Superior temporal gyrus (tissue), 1 donor: ENCODE measurements at regions not wholly inside any gene's neighbourhood (a gene's known extent, or its start where the extent isn't known, plus 50 kb on each side); places are given as distances from the start of the nearest gene placed in this dataset.

ENCODE experiments used
- DNase-seq: peaks from one replicate; pipeline ENCODE4 v3.0.0-alpha.2; 2016; ENCODE audit errors: extremely low spot score

DNA sequence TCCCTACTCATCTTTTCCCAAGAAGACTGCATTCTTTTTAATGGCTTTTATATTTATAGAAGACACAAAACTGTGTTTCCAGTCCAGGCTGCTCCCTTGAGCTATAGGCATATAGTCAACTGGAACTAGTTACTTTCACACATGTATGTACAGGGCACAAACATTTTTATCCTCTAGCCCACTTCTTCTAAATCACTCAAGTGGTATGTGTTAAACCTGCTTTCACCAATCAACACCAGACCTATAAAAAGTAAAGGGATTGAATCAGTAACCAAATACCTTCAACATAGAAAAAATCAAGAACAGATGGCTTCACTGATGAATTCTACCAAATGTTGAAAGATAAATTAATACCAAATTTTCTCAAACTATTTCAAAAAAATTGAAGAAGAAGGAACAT is 584.2 kb upstream of the SLITRK1 start:
- no peak for DNase-seq

DNA sequence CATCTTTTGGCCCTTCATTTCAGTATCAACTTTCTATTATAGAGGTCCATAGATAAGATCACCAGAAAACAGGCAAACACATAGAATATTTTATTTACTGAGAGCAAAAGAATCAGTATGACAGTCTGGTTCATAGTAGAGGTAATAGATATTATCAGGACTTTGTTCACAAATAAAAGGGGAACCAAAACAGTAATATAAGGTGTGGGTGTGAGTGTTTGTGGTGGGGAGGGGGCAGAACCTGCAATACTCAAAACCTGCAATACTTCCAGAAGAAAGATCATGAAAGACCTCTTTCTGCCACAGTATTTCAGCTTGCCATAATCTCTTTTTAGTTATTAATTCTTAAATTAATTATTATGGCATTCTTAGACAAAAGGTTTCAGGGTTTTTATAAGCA is 578.7 kb upstream of the SLITRK1 start:
- no peak for DNase-seq

DNA sequence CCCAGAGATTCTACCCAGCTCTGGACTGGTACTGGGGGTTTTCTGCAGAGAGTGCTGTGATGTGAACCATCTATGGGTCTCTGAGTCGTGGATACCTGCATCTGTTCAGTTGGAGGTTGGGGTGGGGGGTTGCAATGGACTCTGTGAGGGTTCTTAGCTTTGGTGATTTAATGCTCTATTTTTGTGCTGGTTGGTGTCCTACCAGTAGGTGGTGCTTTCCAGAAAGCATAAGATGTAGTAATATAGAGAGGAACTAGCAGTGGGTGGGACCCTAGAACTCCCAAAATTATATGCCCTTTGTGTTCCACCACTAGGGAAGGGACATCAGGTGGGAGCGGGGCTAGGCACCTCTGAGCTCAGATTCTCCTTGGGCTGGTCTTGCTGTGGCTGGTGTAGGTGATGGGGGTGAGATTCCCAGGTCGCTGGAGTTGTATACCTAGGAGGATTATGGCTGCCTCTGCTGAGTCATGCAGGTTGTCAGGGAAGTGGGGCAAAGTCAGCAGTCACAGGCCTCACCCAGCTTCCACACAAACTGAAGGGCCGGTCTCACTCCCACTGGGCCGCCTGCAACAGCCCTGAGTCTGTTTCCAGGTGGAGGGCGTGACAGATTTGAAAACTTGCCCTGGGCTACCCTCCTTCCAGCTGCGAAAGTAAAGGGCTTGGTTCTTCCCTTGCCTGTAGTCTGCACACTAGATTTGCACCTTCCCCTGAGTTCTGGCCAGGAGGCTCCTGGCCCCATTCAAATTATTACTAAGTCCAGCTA is 573.0 kb upstream of the SLITRK1 start:
- no peak for DNase-seq

DNA sequence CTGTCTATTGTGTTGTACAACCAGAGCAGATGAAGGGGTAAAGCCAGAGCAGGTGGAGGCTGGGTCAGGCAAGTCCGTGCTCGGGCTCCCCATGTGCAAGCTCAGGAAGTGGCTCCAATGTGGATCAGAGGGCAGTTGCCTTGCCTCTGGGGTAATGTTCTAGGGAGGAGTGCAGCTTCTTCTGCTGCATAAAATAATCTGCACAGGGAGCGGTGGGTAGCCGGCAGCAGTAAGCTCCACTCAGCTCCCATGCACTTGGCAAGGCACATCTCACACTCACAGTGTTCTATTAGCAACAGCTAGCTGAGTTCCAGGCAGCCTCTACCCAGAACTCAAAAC is 565.3 kb upstream of the SLITRK1 start:
- no peak for DNase-seq

DNA sequence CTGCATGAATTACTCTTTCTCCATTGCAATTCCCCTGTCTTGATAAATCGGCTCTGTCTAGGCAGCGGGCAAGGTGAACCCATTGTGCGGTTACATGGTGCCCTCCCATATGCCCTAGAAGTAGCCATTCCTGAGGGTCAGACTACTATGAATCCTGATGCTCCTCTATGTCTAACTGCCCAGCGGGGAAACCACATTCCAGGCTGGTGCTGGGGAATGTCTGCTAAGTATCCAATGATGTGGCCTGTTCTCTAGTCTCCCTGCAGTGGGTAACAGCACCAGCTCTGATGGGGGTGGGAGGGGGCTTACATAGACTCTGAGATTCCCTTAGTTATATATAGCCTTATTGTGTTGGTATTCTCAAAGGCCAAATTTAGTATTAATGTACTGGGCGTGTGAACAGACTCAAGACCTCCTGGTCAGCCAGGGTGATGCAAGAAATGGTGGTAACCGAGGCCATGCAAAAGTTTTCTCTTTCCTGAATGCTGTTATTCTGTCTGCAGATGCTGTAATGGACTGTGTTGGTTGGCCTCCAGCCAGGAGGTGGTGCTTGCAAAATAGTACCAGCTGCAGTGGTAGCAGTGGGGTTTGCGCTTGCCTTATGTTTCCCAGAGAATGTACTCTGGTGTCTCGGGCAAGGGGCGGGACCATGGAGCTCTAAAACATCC is 564.8 kb upstream of the SLITRK1 start:
- DNase-seq: no peak

DNA sequence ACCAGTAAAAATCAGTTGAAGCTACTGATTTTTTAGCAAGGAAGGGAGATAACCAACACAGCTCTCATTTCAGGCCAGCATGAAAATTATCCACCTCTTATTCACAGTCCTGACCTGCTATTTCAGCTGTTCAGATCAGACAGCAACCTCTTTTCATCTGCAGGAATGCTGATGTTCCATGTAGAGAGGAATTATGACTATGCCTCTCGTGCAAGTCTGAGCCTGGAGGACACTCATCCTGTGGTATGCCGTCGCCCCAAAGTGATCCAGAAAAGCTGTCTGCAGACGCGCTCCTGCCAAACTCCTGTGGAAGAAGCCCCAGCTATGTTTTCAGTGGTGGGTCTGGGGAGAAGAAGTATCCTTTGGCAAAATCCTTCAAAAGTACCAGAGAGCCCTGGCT is 563.5 kb upstream of the SLITRK1 start:
- no peak for DNase-seq

DNA sequence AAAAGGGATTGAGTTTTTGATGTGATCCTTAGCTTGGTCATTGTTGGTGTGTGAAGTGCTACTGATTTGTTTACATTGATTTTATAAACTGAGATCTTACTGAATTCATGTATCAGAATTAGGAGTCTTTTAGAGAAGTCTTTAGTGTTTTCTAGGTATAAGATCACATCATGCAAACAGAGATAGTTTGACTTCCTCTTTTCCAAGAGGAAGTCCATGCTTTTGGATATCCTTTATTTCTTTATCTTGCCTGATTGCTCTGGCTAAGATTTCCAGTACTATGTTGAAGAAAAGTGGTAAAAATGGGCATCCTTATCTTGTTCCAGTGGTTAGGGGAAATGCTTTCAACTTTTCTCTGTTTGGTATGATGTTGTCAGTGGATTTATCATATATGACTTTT is 561.2 kb upstream of the SLITRK1 start:
- no peak for DNase-seq

DNA sequence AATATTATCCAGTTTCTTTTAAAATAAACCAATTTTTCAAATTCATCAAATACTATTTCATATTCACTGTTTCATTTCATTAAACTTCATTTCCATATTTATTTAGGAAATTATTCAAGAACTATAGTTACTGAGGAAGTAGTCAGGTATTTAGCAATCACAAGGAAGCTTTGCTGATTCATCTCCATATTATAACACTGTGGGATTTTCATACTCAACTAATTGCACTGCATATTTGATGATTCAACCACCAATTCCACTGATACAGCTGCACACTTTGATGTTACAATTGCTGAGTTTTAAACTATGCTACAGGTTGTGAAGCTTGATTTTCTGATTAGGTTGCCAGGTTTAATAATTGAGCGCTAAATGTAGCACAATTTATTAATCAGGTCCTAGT is 556.8 kb upstream of the SLITRK1 start:
- no peak for DNase-seq

DNA sequence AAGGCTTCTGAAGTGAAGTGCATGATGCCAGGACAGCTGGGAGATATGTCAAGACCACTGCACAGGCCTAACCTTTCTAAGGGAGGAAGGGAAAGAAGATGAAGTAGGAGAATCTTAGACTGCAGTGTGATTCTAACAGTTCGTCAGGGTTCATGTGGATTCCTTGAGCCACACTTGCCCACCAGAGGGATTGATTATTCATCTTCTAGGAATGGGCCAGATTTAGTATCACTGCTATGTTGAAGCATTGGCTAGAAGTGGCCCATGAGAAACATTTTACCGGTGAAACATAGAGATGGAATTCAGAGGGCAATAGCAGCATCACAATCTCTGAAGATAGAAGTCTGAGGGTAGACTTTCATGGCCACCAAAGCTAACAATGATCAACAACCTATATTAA is 550.8 kb upstream of the SLITRK1 start:
- no peak for DNase-seq

DNA sequence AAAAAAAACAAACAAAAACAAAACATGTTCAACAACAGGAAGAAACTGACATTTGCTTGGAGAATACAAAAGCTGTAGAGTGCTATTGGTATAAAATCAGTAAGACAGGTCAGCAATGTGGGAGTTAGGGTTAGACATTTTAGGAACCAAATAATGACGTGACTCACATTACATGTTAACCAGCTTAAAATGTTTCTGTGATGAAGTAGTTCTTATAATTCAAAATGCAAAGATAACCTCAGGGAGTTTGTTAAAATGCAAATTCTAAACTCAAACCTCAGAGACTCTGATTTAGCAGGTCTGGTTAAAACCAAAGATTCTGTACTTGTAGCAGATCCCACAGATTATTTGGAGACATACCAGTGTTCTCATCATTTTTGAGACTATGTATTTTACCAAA is 549.4 kb upstream of the SLITRK1 start:
- no peak for DNase-seq

DNA sequence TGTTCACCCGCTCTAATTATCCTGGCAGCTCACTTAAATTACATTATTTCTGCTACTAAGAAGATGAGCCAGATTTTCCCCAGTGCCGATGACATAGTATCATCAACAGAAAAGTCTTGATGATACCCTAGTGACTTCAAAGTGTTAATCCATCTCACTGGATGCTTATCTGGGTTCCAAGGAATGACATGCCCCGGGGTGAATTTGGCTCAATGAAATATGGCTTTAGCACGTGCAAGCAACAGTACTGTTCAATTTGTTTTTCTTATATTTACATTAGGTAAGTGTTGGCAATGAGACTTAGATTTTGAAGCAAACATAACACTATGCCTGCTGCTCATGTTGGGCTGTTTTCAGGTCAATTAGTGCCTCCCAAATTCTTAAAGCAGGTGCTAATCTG is 548.2 kb upstream of the SLITRK1 start:
- no peak for DNase-seq

DNA sequence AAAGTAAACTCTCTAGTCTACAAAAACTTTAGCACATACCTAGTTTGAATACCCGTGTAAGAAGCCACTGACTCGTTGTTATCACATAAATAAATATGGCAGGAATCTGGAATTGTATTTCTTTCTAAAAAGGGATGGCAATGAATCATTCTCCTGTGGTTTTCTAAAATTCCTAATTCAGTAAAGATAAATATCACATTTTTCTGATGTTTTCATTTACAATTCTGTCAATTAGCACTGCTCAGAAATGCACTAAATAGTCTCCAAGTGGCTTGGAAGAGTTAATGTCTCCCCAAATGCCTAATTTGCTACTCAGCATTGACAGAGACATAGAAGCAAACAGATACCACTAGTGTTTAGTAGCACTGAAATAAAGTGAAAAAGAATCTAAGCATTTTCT is 547.7 kb upstream of the SLITRK1 start:
- no peak for DNase-seq

DNA sequence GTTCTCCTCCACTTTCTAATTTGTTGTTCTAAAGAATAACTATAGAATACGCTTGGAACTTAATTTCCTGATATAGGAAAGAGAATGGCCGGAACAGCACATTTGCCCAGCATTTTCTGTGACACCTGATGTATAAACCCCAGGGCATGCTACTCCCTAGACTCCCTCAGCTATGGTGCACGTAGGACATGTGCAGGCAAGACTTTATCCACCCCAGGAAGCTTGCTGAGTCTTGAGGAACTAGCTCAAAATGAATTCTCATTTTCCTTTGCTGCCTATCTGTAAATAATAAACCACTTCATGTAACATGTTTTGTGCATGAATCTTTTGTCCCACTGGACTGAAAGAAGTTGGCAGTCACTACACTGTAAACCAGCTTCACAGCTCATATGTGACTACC is 535.8 kb upstream of the SLITRK1 start:
- no peak for DNase-seq

DNA sequence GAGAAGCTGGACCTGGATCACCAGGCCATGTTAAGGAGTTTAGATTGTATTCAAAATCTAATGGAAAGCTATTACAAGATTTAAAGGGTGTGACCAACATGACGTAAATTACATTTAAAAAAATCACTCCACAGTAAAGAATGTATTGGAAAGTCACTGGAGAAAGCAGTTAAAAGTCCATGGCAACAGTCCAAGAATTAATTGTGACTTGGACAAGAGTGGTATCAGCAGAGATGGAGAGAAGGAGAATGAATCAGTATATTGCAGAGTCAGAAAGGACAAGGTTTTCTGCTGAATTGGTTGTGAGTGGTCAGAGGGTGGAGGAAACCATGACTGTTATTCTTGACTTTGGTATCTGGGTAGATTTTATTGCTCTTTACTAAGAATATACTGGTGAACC is 535.1 kb upstream of the SLITRK1 start:
- no peak for DNase-seq

DNA sequence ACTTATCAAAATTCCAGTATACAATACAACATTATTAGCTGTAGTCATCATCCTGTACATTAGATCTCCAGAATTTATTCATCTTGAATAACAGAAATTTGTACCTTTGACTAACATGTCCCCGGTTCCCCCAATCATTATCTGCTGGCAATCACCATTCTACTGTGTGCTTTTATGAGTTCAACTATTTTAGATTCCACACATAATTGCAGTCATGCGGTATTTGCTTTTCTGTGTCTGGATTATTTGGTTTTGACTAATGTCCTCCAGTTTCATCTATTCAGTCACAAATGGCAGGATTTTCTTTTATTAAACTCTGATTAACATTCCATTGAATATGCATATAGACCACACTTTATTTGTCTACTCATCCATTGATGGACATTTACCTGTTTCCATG is 530.7 kb upstream of the SLITRK1 start:
- no peak for DNase-seq

DNA sequence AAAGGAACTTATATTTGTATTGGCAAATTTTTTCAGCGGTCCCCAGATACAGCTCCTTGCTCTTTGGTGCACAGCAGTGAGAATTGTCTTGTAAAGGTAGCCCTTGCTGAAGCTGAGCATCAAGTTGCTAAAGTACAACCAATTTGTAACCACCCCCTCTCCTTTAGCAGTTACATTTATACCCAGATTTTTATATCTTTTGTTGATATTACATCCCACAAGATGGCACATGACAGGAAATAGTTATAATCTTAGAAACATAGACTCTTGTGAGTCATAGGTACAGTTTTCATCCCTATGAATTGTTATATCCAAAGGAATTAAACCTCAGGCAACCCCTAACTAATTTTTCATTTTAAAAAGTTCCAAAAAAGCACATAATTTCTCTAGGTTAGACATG is 523.0 kb upstream of the SLITRK1 start:
- DNase-seq: no peak

DNA sequence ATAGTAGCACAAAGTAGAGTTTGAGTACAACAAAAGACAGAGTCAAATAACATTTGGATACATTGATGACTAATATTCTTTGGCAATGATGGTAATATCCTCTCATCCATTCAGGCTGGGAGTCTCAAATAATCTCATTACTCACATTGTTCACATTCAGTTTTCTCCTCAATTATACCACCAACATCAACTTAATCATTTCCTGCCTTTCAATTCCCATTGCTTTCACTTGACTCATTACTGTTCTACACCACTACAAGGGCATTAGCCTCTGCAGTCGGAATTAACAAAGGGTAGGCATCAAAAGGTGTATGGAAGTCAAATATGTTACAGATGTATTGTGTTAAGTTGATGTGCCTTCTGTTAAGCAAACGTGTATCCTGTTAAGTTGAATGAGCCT is 518.4 kb upstream of the SLITRK1 start:
- DNase-seq: no peak

DNA sequence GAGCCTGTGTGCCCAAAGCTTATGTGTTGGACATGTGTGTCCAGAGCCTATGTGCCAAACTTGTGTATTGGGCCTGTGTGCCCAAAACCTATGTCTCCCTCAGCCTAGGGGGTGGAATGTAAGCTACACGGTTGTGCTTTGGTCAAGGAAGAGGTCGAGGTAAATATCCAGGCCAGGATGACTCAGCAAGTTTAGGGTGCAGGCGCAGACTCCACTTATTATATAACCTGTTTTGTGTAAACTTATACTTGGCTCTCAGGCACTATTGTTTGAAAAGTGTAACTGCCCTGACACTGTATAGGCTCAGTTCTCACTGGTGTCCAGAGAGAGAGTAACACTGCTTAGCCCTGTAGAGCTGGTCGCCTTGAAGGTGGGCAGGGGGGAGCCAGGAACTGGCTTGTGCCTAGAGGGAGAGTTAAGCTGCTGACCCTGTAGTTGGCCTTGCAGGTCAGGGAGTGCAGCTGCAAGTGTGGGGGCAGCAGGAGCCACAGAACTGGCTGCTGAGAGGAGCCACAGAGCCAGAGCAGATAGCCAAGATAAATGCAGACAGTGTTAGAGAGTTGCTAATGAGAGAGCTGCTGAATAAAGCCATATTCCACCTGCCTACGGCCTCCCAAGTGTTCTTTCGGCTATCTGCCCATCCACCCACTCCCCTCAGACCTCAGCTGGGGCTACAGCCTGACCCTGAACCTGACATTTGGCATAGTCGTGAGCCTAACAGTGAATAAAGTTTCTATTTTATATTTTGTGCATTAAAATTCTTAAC is 517.2 kb upstream of the SLITRK1 start:
- no peak for DNase-seq

DNA sequence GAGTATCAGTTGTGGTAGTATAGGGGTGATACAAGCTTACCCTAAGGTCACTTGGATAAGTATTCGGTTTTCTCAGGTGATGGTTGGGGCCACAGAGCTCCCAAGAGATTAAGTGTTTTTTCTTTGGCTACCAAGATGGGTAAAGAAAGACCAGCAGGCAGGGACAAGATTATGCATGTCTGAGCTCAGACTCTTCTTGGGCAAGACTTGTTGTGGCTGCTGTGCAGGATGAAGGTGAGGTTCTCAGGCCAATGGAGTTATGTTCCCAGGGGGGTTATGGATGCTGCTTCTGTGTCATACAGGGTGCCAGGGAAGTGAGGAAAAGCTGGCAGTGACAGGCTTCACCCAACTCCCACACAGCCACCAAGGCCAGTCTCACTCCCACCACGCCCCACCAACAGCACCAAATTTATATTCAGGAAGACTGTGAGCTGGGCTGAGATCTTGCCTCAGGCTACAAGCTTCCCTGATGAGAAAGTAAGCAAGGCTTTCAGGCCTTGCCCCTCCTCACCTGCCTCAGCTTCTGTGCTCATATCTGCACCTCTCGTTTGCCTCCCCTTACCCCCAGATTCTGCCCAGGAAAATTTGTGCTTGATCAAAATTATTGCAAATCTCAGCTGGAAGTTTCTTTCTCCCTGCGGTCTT is 511.8 kb upstream of the SLITRK1 start:
- DNase-seq: no peak

DNA sequence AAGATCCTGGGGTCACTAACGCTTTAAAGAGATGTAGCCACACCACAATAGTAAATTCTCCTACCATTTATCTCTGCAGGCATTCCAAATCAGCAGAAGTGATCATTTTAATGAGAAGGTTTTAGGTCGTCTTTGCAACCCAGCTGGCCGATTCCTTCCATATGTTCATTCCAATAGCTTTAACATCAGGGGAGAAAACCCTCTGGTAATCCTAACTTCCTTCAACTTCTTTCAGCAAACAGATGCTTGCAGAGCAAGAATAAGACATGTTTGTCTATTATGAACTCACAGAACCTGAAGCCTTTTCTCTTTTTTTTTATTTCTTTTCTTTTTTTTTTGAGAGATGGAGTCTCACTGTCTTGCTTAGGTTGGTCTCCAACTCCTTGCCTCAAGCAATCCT is 498.6 kb upstream of the SLITRK1 start:
- DNase-seq: no peak

DNA sequence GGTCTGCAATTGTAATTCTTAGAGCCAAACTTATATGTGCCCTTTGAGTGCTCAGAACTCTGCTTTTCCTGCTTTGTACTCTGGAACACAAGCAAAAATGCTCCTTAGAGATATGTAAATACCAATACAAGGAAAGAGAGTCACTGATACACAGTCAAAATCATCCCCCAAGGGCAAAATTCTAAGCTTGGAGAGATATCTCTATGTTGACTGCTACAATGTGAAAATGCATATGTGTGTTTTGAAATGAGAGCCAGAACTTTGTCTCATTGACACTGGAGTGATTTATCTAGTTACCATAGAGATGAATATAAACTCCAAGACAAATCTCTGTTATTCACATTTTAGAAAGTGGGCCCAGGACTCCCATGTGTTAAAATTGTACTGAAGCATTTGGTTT is 494.8 kb upstream of the SLITRK1 start:
- DNase-seq: no peak

DNA sequence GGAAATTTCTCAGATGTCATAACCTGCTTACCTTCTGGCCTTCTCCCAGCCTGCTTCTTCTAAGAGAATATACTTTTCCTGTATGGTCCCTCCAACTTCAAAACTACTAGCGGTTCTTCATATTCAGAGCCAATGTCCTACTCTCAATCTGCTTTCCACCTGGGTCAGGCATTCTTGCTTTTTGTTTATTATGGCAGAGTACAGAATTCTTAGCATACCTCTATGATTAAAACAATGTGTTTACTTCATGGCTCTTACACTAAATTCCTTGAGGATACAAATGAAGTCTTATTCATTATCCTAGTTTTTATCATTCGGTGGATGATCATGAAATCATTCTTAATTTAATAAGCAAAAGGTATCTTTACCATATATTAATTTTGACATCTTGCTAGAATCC is 484.2 kb upstream of the SLITRK1 start:
- no peak for DNase-seq

DNA sequence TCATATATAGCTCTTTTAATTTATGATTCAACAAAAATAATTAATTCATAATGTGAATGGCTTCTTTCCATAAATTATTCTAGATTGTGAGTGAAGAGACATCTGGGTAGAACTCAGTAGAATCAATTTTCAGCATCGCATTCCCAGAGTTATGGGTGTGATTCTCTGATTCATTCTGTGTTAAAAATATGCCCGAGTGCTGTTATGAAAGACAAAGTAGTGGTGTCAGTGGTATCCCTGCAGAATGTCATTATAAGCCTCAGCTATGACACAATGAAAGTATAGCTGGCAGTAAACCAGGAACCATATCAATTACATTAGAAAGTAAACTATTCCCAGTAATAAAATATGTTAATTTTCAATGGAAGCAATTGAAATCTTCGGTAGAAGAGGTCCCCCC is 480.5 kb upstream of the SLITRK1 start:
- peak; percentile 59 for DNase-seq
